Natural killer cell (primary cell): ENCODE measurements at regions not wholly inside any gene's neighbourhood (a gene's known extent, or its start where the extent isn't known, plus 50 kb on each side); places are given as distances from the start of the nearest gene placed in this dataset.

Experiments used
- ATAC-seq, 3 donors: fragments of 150-1000 bp in 2 of 3; fragments of 200-7000 bp in 1 of 3; cut with Tn5 transposase; 1 replicate in 1 of 3; 2 replicates in 2 of 3; pipeline ENCODE4 v1.10.0; 2021; ENCODE audit warnings: mild to moderate bottlenecking in 2 of 3, moderate library complexity in 2 of 3
- DNase-seq, 2 donors: peaks; one replicate each; pipeline versions ENCODE4 v3.0.0 to v3.0.0-alpha.2; 2013 to 2021; ENCODE audit warnings: mixed read lengths in 1 of 2
- H3K27ac ChIP-seq: one replicate; pipeline ENCODE4 v1.5.1; 2013; ENCODE audit warnings: mild to moderate bottlenecking, low read length
- H3K27me3 ChIP-seq: one replicate; pipeline ENCODE4 v1.6.1; 2013; ENCODE audit warnings: low read length; ENCODE audit not compliant: control insufficient read depth, insufficient read depth
- H3K36me3 ChIP-seq: one replicate; pipeline ENCODE4 v1.6.1; 2013; ENCODE audit warnings: low read length; ENCODE audit not compliant: control insufficient read depth, insufficient read depth
- H3K4me1 ChIP-seq: one replicate; pipeline ENCODE4 v1.6.1; 2013; ENCODE audit warnings: low read length; ENCODE audit not compliant: control insufficient read depth, insufficient read depth
- H3K4me3 ChIP-seq: one replicate; pipeline ENCODE4 v1.5.1; 2013; ENCODE audit warnings: low read length
- H3K9me3 ChIP-seq: one replicate; pipeline ENCODE4 v1.6.1; 2013; ENCODE audit warnings: low read length; ENCODE audit not compliant: control insufficient read depth, insufficient read depth
- H3K27ac Mint-ChIP-seq, 2 donors: one replicate each; pipeline ENCODE4 v1.8.0; 2022; ENCODE audit warnings: mild to moderate bottlenecking in 2 of 2, mixed read lengths in 2 of 2, moderate library complexity in 1 of 2
- H3K27me3 Mint-ChIP-seq, 2 donors: one replicate each; pipeline ENCODE4 v1.8.0; 2022; ENCODE audit warnings: low read depth in 2 of 2, mixed read lengths in 2 of 2
- H3K36me3 Mint-ChIP-seq: one replicate; pipeline ENCODE4 v1.8.0; 2022; ENCODE audit warnings: mixed read lengths
- H3K4me1 Mint-ChIP-seq, 2 donors: one replicate each; pipeline ENCODE4 v1.8.0; 2022; ENCODE audit warnings: mixed read lengths in 2 of 2
- H3K4me3 Mint-ChIP-seq: one replicate; pipeline ENCODE4 v1.8.0; 2022; ENCODE audit warnings: mild to moderate bottlenecking, moderate library complexity, mixed read lengths
- H3K9me3 Mint-ChIP-seq, 2 donors: one replicate each; pipeline ENCODE4 v1.8.0; 2022; ENCODE audit warnings: mixed read lengths in 2 of 2
- CTCF ChIP-seq: fragments of 200-600 bp; IDR thresholded peaks from one replicate; pipeline ENCODE4 v1.8.0; 2022; ENCODE audit warnings: antibody characterized with exemption
- WGBS: methylation state at CpG from one replicate; pipeline ENCODE4 v1.1.7; 2013; ENCODE audit warnings: missing lambda C conversion rate; ENCODE audit not compliant: insufficient coverage; 5-methylcytosine and 5-hydroxymethylcytosine counted together
- intact Hi-C: fragments of 100-400 bp; cut with micrococcal nuclease; formaldehyde crosslinking; loops from one replicate; pipeline ENCODE4 v1.14.2; 2022

- Mint-ChIP-seq H3K27me3 (peaks cover 0 to 2% of the 10 kb centered on the region in 2 donors), H3K27ac (no peak overlapping the region), H3K4me1 (no peaks in the 10 kb centered on the region), H3K9me3 (peaks cover 3% of the 10 kb centered on the region in 2 donors), H3K4me3 (no peak overlapping the region), H3K36me3 (no peaks in the 10 kb centered on the region)
- TF ChIP-seq CTCF = no peak
- Histone ChIP-seq H3K9me3 (no peaks in the 10 kb centered on the region), H3K27ac (no peak overlapping the region), H3K4me3 (no peak overlapping the region), H3K27me3 (no peaks in the 10 kb centered on the region), H3K4me1 (no peaks in the 10 kb centered on the region), H3K36me3 (no peaks in the 10 kb centered on the region)
- 90% methylated on average over 11 of the region's 12 CpGs for WGBS
- DNase-seq (no peak), ATAC-seq (no peak)
- intact Hi-C loops = no loop called here
These were observed 762.3 kb downstream of the BCL11A start for GRCh38 chr2:59791004-59791618.

GRCh38 chr2:59790186-59791003 is 763.1 kb downstream of the BCL11A start:
- Mint-ChIP-seq H3K4me3 (no peak overlapping the region), H3K36me3 (no peaks in the 10 kb centered on the region), H3K4me1 (no peaks in the 10 kb centered on the region), H3K27me3 (peaks cover 0 to 2% of the 10 kb centered on the region in 2 donors), H3K27ac (no peak overlapping the region), H3K9me3 (peaks cover 3% of the 10 kb centered on the region in 2 donors)
- H3K4me1 ChIP-seq = no peaks in the 10 kb centered on the region
- 88% methylated on average over 11 of the region's 11 CpGs for WGBS
- no peaks in the 10 kb centered on the region for H3K36me3 ChIP-seq
- H3K4me3 ChIP-seq = no peak overlapping the region
- intact Hi-C loops = no loop called here
- H3K9me3 ChIP-seq = no peaks in the 10 kb centered on the region
- TF ChIP-seq CTCF = no peak
- ATAC-seq (no peak), DNase-seq (no peak)
- H3K27me3 ChIP-seq = no peaks in the 10 kb centered on the region
- no peak overlapping the region for H3K27ac ChIP-seq

GRCh38 chr2:59789523-59789922 is 763.9 kb downstream of the BCL11A start:
- ATAC-seq (no peak), DNase-seq (no peak)
- Histone ChIP-seq H3K27me3 (no peaks in the 10 kb centered on the region), H3K4me3 (no peak overlapping the region), H3K4me1 (no peaks in the 10 kb centered on the region), H3K27ac (no peak overlapping the region), H3K9me3 (no peaks in the 10 kb centered on the region), H3K36me3 (no peaks in the 10 kb centered on the region)
- intact Hi-C loops = no loop called here
- Mint-ChIP-seq H3K27ac (no peak overlapping the region), H3K4me3 (no peak overlapping the region), H3K27me3 (peaks cover 0 to 2% of the 10 kb centered on the region in 2 donors), H3K4me1 (no peaks in the 10 kb centered on the region), H3K36me3 (no peaks in the 10 kb centered on the region), H3K9me3 (peaks cover 3% of the 10 kb centered on the region in 2 donors)
- no peak for TF ChIP-seq CTCF
- 74% methylated on average over 2 of the region's 2 CpGs for WGBS
